ENCODE measurements at regions not wholly inside any gene's neighbourhood (a gene's known extent, or its start where the extent isn't known, plus 50 kb on each side); places are given as distances from the start of the nearest gene placed in this dataset.

DNA sequence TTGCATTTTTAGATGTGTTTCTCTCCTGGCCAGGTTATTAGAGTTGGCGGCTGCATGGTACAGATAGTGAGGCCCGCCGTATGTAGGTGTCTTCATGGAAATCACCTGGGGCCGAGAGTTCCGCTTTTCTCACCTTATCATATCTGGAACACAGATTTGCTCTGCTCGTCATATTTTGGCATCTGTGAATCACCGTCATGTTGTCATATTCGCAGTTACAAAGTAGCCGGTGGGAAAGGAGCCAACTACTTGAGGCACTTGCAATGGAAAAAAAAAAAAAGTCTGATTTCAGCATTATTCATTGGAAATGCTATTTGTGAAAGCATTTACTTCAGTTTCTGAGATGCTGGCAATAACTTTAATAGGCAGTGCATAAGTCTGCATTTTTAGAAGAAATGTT is 1715.2 kb upstream of the TENM3 start:
- DNase-seq (ENCODE audit: extremely low read depth, low read depth) = no peak
- TF ChIP-seq, protein P1, sequence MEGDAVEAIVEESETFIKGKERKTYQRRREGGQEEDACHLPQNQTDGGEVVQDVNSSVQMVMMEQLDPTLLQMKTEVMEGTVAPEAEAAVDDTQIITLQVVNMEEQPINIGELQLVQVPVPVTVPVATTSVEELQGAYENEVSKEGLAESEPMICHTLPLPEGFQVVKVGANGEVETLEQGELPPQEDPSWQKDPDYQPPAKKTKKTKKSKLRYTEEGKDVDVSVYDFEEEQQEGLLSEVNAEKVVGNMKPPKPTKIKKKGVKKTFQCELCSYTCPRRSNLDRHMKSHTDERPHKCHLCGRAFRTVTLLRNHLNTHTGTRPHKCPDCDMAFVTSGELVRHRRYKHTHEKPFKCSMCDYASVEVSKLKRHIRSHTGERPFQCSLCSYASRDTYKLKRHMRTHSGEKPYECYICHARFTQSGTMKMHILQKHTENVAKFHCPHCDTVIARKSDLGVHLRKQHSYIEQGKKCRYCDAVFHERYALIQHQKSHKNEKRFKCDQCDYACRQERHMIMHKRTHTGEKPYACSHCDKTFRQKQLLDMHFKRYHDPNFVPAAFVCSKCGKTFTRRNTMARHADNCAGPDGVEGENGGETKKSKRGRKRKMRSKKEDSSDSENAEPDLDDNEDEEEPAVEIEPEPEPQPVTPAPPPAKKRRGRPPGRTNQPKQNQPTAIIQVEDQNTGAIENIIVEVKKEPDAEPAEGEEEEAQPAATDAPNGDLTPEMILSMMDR (IDR thresholded peaks at IDR 0.05; ENCODE audit: low read depth, low read length) = no peak

DNA sequence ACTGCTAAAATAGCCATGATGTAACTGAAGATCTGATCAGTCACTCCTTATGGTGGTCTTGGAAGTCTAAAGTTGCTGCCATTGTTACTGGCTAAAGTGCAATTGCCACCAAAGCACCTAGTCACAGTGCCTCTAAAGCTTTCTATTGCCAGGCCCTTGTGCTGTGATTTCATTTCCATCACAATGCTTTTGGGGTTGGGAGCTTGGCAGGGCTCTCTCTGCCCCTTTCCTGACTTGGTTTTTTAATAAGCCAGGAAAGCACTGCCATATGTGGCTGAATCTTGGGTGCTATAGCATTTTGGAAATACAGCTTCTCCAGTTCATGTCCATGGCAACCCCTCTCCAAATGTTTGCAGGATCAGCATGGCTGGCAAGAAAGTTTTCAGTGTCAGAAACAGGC is 1712.4 kb upstream of the TENM3 start:
- no peak for DNase-seq (ENCODE audit: extremely low read depth, low read depth)
- TF ChIP-seq, protein P1 (IDR thresholded peaks at IDR 0.05; ENCODE audit: low read depth, low read length) = no peak

DNA sequence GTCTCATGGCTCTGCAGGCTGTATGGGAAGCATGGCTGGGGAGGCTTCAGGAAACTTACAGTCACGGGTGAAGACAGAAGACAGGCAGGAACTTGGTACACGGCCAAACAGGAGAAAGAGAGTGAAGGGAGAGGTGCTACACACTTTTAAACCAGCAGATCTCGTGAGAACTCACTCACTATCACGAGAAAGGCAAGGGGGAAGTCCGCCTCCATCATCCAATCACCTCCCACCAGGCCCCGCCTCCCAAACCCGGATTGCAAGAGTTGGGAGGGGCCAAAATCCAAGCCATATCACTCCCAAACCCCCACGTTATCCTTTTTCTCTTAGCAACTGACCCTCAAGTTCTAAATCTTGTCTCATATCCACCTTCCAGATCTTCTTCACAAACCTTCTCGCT is 1710.5 kb upstream of the TENM3 start:
- DNase-seq (ENCODE audit: extremely low read depth, low read depth) = no peak
- TF ChIP-seq, protein P1 (IDR thresholded peaks at IDR 0.05; ENCODE audit: low read depth, low read length) = no peak

DNA sequence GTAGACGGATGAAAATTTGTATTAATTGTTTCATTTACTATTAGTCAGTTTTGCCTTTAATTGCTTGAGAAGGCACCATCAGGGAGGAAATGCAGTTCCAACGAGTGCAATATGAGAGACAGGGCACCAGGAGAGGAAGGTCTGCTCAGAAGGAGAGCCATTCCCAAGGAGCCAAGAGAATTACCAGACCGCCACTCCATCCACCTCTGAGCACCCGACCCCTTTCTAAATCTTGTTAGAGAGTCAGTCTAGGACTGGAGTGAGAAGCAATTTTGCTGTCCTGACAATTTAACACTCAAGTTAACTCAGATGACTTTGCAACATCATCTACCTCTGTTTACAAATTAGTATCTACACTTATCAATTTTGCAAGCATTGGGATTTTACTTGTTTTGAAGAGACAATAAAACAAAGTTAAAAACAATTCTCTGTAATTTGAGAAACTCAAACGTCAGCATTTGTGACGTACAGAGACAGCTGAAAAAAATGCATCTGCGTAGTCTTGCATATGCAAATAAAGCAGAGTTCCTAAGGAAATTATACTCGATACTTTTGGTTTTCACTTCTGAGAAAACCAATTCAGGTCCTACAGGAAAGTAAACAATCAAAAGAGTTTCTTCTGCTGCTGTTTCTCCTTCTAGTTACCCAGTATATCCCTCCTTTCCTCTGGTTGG is 1704.7 kb upstream of the TENM3 start:
- TF ChIP-seq, protein P1 (IDR thresholded peaks at IDR 0.05; ENCODE audit: low read depth, low read length) = no peak
- no peak for DNase-seq (ENCODE audit: extremely low read depth, low read depth)

DNA sequence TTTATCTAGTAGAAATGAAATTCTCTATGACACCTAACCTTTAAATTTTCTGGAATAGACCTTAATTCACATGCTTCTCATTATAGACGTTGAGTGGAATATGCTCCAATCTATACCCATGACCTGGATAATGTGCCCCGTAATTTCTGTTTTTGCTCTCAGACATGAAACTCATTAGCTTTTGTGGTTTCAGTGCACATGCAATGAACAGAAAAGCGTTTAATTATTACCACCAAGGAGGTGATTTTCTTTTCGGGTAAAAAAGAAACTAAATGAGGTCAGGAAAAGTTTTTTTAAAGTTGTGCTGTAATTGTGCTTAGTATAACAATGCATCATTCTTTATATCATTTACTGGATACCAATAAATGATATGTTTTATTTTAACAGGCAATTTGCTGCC is 1703.9 kb upstream of the TENM3 start:
- DNase-seq (ENCODE audit: extremely low read depth, low read depth) = no peak
- TF ChIP-seq, protein P1 (IDR thresholded peaks at IDR 0.05; ENCODE audit: low read depth, low read length) = no peak

DNA sequence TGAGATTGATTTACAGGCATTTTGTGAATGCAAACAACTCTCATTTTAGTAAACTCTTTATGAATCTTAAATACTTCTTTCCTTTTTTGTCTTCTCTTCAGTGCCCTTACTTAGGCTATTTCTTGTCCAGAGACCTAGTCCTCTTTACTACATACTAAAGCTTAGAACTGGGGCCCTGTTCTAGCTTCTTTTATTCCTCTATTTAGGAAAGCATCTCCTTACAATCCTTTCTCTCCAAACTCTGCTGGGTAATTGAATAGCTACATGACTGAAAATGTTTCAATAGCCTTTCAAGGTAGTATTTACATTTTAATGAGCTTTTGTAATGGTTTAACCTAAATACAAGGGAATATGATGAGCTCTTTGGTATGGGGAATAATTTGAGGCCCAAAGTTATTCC is 1701.5 kb upstream of the TENM3 start:
- DNase-seq (ENCODE audit: extremely low read depth, low read depth) = no peak
- TF ChIP-seq, protein P1 (IDR thresholded peaks at IDR 0.05; ENCODE audit: low read depth, low read length) = no peak

DNA sequence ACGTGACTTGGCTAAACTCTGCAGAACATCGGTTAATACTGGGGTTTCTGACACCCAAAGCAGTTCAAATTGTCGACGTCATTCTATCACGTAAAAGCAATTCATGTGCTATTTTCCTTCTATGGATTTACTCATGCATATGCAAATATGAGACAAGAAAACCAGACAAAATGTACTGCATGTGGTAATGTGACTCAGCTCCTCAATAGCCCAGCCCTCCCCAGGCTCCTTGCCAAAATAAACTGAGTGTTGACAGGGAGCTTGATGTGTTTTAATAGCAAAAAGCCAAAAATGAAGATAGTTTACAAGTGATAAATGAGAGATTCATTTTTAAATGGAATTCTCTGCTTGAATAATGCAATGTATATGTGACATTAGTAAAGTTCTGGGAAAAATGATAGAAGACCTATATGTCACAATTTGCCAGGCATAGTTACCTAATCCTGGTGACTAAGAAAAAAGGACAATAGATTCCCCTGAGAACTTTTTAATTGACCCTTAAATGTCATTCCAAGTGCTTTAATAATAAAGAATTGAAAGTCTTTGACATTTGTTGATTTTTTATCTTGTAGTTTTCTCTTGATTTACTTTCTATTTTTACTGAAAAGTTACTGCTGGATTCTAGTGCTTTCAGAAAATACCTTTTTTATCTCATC is 1700.6 kb upstream of the TENM3 start:
- TF ChIP-seq, protein P1 (IDR thresholded peaks at IDR 0.05; ENCODE audit: low read depth, low read length) = no peak
- DNase-seq (ENCODE audit: extremely low read depth, low read depth) = peak; percentile 10
